NB4 (cell line): ENCODE measurements at regions not wholly inside any gene's neighbourhood (a gene's known extent, or its start where the extent isn't known, plus 50 kb on each side); places are given as distances from the start of the nearest gene placed in this dataset.

ENCODE experiments used
- MAX ChIP-seq: IDR thresholded peaks from 2 replicates; pipeline ENCODE4 v1.6.1; 2011; ENCODE audit warnings: low read depth, low read length
- MYC ChIP-seq: IDR thresholded peaks from 2 replicates; pipeline ENCODE4 v1.6.1; 2011; ENCODE audit warnings: low read depth, low read length
- POLR2A ChIP-seq: IDR thresholded peaks from 2 replicates; pipeline ENCODE4 v1.6.1; 2011; ENCODE audit warnings: mild to moderate bottlenecking; ENCODE audit not compliant: insufficient read length; ENCODE audit errors: extremely low read depth
- TF ChIP-seq, protein P1 (sequence below): IDR thresholded peaks from one replicate; pipeline ENCODE4 v1.5.1; 2012; ENCODE audit warnings: low read depth, low read length

- TF ChIP-seq MAX, result no peak
- TF ChIP-seq, protein P1, sequence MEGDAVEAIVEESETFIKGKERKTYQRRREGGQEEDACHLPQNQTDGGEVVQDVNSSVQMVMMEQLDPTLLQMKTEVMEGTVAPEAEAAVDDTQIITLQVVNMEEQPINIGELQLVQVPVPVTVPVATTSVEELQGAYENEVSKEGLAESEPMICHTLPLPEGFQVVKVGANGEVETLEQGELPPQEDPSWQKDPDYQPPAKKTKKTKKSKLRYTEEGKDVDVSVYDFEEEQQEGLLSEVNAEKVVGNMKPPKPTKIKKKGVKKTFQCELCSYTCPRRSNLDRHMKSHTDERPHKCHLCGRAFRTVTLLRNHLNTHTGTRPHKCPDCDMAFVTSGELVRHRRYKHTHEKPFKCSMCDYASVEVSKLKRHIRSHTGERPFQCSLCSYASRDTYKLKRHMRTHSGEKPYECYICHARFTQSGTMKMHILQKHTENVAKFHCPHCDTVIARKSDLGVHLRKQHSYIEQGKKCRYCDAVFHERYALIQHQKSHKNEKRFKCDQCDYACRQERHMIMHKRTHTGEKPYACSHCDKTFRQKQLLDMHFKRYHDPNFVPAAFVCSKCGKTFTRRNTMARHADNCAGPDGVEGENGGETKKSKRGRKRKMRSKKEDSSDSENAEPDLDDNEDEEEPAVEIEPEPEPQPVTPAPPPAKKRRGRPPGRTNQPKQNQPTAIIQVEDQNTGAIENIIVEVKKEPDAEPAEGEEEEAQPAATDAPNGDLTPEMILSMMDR, result no peak
- no peak for TF ChIP-seq POLR2A
- no peak for TF ChIP-seq MYC
Measured at GRCh38 chr16:25585526-25585925, 106.2 kb upstream of the HS3ST4 start.
